ENCODE measurements at regions not wholly inside any gene's neighbourhood (a gene's known extent, or its start where the extent isn't known, plus 50 kb on each side); places are given as distances from the start of the nearest gene placed in this dataset.

DNA sequence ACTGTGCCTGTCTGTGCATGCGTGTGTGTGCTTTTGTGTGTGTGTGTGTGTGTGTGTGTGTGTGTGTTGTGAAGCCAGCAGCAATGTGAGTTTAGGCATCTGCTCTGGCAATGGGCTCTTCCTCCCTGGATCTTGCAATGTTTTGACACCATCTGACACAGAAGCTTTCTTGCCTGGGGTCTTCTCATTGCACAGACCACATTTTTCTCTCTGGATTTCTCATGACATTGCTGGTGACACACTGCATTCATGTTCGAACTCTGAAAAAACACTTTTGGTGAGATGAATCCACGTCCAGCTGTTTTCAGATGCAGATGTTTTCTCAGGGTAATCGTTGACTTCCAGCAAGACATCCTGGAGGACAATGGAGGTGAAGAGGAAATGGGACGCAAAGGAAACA, 63.0 kb upstream of the FZD8 start:
- Histone ChIP-seq H3K27me3 (ENCODE audit: insufficient read depth, poor library complexity, severe bottlenecking) (no peaks in the 10 kb centered on the region), H3K36me3 (ENCODE audit: low read depth) (no peaks in the 10 kb centered on the region), H3K4me1 (ENCODE audit: insufficient read depth, poor library complexity, severe bottlenecking) (no peaks in the 10 kb centered on the region), H3K4me3 (ENCODE audit: severe bottlenecking) (no peak overlapping the region), H3K9me3 (ENCODE audit: severe bottlenecking) (no peaks in the 10 kb centered on the region), H3K27ac (ENCODE audit: poor library complexity, severe bottlenecking) (no peak overlapping the region)
- DNase-seq (ENCODE audit: low spot score) (no peak), ATAC-seq (ENCODE audit: low read depth) (no peak)
- TF ChIP-seq, protein P1, sequence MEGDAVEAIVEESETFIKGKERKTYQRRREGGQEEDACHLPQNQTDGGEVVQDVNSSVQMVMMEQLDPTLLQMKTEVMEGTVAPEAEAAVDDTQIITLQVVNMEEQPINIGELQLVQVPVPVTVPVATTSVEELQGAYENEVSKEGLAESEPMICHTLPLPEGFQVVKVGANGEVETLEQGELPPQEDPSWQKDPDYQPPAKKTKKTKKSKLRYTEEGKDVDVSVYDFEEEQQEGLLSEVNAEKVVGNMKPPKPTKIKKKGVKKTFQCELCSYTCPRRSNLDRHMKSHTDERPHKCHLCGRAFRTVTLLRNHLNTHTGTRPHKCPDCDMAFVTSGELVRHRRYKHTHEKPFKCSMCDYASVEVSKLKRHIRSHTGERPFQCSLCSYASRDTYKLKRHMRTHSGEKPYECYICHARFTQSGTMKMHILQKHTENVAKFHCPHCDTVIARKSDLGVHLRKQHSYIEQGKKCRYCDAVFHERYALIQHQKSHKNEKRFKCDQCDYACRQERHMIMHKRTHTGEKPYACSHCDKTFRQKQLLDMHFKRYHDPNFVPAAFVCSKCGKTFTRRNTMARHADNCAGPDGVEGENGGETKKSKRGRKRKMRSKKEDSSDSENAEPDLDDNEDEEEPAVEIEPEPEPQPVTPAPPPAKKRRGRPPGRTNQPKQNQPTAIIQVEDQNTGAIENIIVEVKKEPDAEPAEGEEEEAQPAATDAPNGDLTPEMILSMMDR (IDR thresholded peaks at IDR 0.05; ENCODE audit: poor library complexity, severe bottlenecking), result no peak

DNA sequence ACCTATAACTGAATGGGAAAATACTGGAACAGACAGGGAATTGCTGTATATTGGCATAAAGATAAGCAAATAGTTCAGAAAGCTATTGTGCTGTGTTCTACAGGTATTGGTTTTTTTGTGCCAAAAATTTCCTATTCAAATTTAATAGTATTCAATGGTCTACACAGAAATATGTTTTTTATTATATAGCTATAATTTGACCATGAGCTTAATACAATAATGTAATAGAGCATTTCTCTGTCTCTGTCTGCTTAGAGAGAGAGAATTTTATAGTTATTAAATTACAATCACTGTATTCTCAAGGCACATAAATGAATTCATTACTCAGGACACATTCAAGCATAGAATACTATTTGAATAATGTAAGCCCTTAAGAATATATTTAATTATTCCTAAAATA, 62.3 kb upstream of the FZD8 start:
- Histone ChIP-seq H3K27ac (ENCODE audit: poor library complexity, severe bottlenecking) (no peak overlapping the region), H3K36me3 (ENCODE audit: low read depth) (no peaks in the 10 kb centered on the region), H3K4me1 (ENCODE audit: insufficient read depth, poor library complexity, severe bottlenecking) (no peaks in the 10 kb centered on the region), H3K4me3 (ENCODE audit: severe bottlenecking) (no peak overlapping the region), H3K9me3 (ENCODE audit: severe bottlenecking) (no peaks in the 10 kb centered on the region), H3K27me3 (ENCODE audit: insufficient read depth, poor library complexity, severe bottlenecking) (no peaks in the 10 kb centered on the region)
- no peak for ATAC-seq (ENCODE audit: low read depth)
- TF ChIP-seq, protein P1 (IDR thresholded peaks at IDR 0.05; ENCODE audit: poor library complexity, severe bottlenecking), result no peak
- no peak for DNase-seq (ENCODE audit: low spot score)

DNA sequence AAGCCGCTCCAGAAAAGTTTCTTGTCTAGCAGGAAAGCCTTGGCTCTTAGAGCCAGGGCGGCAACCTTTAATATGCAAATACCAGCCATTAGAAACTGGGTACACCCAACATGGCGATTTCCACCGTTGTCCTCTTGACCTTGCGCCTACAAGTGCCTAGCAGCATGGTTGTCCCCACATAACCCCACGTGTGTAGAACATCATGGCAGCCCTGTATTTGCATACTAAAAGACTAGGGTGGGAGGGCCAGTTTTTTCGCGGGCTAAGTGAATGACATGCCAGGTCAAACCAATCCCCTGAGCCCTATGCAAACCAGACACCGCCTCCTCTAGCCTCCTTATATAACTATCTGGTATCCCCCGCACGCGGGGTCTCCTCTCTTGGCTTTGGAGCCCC, 58.4 kb upstream of the FZD8 start:
- Histone ChIP-seq H3K4me3 (ENCODE audit: severe bottlenecking) (no peak overlapping the region), H3K9me3 (ENCODE audit: severe bottlenecking) (no peaks in the 10 kb centered on the region), H3K27me3 (ENCODE audit: insufficient read depth, poor library complexity, severe bottlenecking) (no peaks in the 10 kb centered on the region), H3K36me3 (ENCODE audit: low read depth) (no peaks in the 10 kb centered on the region), H3K4me1 (ENCODE audit: insufficient read depth, poor library complexity, severe bottlenecking) (no peaks in the 10 kb centered on the region), H3K27ac (ENCODE audit: poor library complexity, severe bottlenecking) (no peak overlapping the region)
- TF ChIP-seq, protein P1 (IDR thresholded peaks at IDR 0.05; ENCODE audit: poor library complexity, severe bottlenecking), result no peak
- no peak for DNase-seq (ENCODE audit: low spot score)
- ATAC-seq (ENCODE audit: low read depth), result no peak

DNA sequence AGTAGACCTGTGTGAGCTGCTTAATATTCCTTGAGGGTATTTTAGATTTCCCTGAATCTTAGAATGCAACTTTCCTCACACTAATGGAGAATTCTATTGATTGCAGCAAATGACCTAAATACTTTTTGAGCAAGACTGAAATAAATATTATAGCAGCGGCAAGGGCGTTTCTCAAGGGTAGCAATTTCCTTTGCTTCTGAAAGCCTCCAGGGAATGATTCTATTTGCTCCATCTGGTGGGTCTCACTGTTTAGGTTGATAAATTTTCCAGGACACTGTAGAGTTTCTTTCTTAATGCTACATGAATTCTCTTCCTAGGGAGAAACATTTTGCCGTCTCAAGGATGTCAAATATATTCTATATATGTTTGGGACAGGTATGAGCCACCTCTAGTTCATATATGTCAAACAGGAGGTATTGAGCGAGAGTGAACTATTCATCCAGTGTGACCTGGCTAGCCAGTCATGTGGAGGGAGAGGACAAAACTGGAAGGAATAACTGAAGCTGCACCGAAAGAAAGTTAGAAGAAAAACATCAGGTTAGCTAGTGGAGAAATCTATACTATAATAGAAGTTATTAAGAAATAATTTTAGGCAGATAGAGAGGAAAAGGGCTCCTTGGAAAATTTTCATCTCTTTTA, 57.9 kb upstream of the FZD8 start:
- no peaks in the 10 kb centered on the region for H3K4me1 ChIP-seq (ENCODE audit: insufficient read depth, poor library complexity, severe bottlenecking)
- H3K4me3 ChIP-seq (ENCODE audit: severe bottlenecking), result no peak overlapping the region
- no peaks in the 10 kb centered on the region for H3K36me3 ChIP-seq (ENCODE audit: low read depth)
- no peaks in the 10 kb centered on the region for H3K27me3 ChIP-seq (ENCODE audit: insufficient read depth, poor library complexity, severe bottlenecking)
- H3K27ac ChIP-seq (ENCODE audit: poor library complexity, severe bottlenecking), result no peak overlapping the region
- ATAC-seq (ENCODE audit: low read depth) (no peak), DNase-seq (ENCODE audit: low spot score) (no peak)
- TF ChIP-seq, protein P1 (IDR thresholded peaks at IDR 0.05; ENCODE audit: poor library complexity, severe bottlenecking), result no peak
- H3K9me3 ChIP-seq (ENCODE audit: severe bottlenecking), result no peaks in the 10 kb centered on the region
